Mucosa of descending colon (tissue), 3 donors: ENCODE measurements at regions not wholly inside any gene's neighbourhood (a gene's known extent, or its start where the extent isn't known, plus 50 kb on each side); places are given as distances from the start of the nearest gene placed in this dataset.

Experiments
- ATAC-seq: fragments of 200-7000 bp; cut with Tn5 transposase; one replicate; pipeline ENCODE4 v1.9.1; 2020; ENCODE audit warnings: mild to moderate bottlenecking, moderate library complexity
- DNase-seq, 3 donors: peaks; one replicate each; pipeline ENCODE4 v3.0.0-alpha.2; 2020
- H3K36me3 ChIP-seq: fragments of 200-600 bp; one replicate; pipeline ENCODE4 v1.8.0; 2021; ENCODE audit warnings: low read depth, mild to moderate bottlenecking
- H3K4me1 ChIP-seq: fragments of 200-600 bp; one replicate; pipeline ENCODE4 v1.8.0; 2021; ENCODE audit warnings: low read depth, mild to moderate bottlenecking
- H3K4me3 ChIP-seq: fragments of 200-600 bp; one replicate; pipeline ENCODE4 v1.8.0; 2021; ENCODE audit warnings: mild to moderate bottlenecking
- H3K9me3 ChIP-seq: fragments of 200-600 bp; one replicate; pipeline ENCODE4 v1.8.0; 2021; ENCODE audit warnings: mild to moderate bottlenecking
- intact Hi-C, 2 donors: fragments of 100-400 bp; cut with DNase I in 1 of 2; cut with micrococcal nuclease in 1 of 2; formaldehyde crosslinking; loops; one replicate each; pipeline versions ENCODE4 v1.11.0 to v1.11.1; 2022; cut with DNase I, micrococcal nuclease
- TF ChIP-seq, protein P1 (sequence below): fragments of 200-600 bp; IDR thresholded peaks from one replicate; pipeline ENCODE4 v1.8.0; 2022; ENCODE audit warnings: antibody characterized with exemption, mild to moderate bottlenecking
- donor health status: DM: no; HTN: no; CAD: no; lungs with moderate emphysema.
- donor health status: DM: no; HTN: no; CAD: no.
- donor health status: DM: no; HTN: yes; CAD: no.

DNA sequence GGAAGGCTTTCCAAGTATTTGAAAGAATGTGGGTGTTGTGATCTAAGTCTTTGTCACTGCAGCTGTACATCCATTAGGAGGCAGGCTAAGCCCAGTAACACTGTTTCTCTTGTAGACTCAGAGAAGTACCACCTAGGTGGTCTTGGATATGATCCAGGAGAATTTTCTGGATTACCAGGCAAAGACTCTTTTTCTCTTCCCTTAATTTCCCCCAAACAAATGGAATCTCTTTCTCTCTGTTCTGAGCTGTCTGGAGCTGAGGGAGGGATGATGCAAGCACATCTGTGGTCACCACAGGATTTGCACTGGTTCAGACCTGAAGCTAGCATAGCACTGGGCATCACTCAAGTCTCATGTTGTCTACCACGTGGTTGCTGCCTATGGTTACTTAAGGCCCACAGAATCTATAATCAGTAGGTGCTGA lies 227.6 kb downstream of the NECTIN3 start:
- intact Hi-C loops: no loop called here
- Histone ChIP-seq H3K36me3 (no peaks in the 10 kb centered on the region), H3K4me3 (no peak overlapping the region), H3K4me1 (no peaks in the 10 kb centered on the region), H3K9me3 (no peaks in the 10 kb centered on the region)
- DNase-seq (no peak), ATAC-seq (no peak)
- TF ChIP-seq, protein P1, sequence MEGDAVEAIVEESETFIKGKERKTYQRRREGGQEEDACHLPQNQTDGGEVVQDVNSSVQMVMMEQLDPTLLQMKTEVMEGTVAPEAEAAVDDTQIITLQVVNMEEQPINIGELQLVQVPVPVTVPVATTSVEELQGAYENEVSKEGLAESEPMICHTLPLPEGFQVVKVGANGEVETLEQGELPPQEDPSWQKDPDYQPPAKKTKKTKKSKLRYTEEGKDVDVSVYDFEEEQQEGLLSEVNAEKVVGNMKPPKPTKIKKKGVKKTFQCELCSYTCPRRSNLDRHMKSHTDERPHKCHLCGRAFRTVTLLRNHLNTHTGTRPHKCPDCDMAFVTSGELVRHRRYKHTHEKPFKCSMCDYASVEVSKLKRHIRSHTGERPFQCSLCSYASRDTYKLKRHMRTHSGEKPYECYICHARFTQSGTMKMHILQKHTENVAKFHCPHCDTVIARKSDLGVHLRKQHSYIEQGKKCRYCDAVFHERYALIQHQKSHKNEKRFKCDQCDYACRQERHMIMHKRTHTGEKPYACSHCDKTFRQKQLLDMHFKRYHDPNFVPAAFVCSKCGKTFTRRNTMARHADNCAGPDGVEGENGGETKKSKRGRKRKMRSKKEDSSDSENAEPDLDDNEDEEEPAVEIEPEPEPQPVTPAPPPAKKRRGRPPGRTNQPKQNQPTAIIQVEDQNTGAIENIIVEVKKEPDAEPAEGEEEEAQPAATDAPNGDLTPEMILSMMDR: no peak

DNA sequence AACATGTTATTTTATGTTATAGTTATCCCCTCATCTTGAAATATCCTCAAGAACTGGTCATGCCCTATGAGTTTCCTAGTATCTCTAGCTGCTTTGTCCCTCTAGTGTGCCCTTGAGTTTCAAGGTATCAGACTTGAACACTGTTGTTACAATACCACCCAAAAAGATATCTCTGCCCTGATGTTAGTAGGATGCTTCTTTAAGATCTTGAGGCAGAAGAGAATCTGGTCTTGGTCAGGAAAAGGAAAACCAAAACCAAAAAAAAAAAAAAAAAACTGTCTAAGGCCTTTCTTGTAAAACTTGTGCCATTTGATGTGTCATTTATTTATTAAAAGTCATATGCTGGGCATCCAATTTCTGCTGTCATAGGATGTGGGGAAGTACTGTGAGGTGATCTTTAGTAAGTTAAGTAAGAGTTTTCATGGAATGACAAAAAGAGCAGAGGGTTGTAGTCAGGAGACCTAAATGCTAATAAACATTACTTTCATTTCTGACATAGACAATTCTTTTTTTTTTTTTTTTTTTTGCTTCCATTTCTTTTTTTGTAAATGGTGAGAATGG lies 229.7 kb downstream of the NECTIN3 start:
- ATAC-seq (no peak), DNase-seq (no peak)
- intact Hi-C loops: no loop called here
- Histone ChIP-seq H3K4me1 (no peaks in the 10 kb centered on the region), H3K36me3 (no peaks in the 10 kb centered on the region), H3K9me3 (no peaks in the 10 kb centered on the region), H3K4me3 (no peak overlapping the region)
- TF ChIP-seq, protein P1: no peak

DNA sequence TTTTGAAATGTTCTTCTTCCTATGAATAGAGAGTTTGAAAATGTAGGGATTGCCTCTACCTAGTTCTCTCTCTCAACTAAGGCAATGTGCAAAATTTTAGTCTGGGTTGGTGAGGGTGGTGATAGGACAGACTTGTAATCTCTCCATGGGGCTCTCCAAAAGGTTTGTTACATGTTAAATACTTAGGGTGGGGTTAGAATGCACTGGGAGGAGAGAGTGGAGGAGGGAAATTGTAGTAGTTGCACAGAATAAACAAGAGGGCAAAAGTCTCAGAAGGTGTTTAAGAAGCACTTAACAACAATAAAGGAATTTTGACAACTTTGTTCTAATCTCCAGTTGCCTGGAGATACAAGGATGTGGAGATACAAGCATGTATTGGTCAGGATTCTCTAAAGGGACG lies 230.4 kb downstream of the NECTIN3 start:
- H3K4me3 ChIP-seq: no peak overlapping the region
- DNase-seq (no peak), ATAC-seq (no peak)
- intact Hi-C loops: no loop called here
- no peaks in the 10 kb centered on the region for H3K36me3 ChIP-seq
- TF ChIP-seq, protein P1: no peak
- H3K9me3 ChIP-seq: no peaks in the 10 kb centered on the region
- H3K4me1 ChIP-seq: no peaks in the 10 kb centered on the region

DNA sequence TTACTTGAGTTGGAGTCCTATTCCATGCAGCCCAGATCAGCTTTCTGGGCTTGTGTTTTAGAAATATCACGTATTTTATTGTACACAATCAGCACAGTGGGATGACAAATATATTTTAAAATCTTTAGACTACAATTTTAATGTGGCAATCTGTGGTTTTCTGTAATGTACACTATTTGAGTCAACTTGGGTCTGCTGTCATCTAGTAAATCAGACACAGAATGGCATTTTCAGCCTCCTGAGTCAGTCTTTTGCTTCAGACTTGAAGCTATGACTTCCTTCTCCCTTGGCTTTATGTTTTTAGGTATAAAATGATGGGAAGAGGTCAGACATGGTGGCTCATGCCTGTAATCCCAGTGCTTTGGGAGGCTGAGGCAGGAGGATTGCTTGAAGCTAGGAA lies 232.1 kb downstream of the NECTIN3 start:
- TF ChIP-seq, protein P1: no peak
- no peak for ATAC-seq
- DNase-seq: no peak
- Histone ChIP-seq H3K4me3 (no peak overlapping the region), H3K36me3 (no peaks in the 10 kb centered on the region), H3K4me1 (no peaks in the 10 kb centered on the region), H3K9me3 (no peaks in the 10 kb centered on the region)
- intact Hi-C loops: no loop called here

DNA sequence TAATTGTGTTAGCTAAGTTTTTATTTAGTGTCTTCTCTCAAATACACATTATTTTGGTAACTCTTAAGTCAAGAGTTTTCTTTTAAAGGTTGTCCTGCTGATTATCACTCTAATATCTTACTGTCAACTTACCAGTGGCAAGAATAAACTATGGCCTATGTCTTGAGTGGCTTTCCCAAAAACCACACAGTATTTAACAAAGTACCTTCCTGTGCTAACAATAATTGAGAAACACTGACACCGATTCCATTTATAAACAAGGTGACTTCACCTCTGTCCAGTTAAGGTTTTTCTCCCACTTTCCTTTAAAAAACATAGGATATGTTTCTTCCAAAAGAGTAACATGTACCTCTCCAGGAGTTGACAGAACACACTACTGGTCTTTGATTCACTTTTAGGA lies 234.3 kb upstream of the CD96 start:
- ATAC-seq (no peak), DNase-seq (no peak)
- Histone ChIP-seq H3K4me1 (peaks cover 8% of the 10 kb centered on the region), H3K4me3 (no peak overlapping the region), H3K9me3 (no peaks in the 10 kb centered on the region), H3K36me3 (no peaks in the 10 kb centered on the region)
- intact Hi-C loops: no loop called here
- TF ChIP-seq, protein P1: no peak

DNA sequence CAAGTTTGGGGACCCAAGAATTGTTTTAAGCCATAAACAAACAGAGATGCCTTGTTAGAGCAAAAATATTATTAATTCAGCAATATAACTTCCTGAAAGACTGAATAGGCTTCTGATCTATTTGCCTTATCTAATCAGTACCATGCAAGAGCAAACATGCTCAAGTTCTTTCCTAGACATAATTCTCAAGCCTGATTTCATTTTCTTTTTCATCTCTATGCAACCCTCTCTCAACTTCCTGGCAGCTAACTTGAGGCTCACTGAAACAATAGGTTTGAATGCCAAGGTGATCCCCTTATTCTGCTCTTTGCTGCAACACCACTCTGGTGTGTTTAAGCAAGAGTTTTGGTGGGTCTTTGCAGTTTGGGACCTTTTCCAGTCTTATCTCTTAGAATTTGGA lies 230.9 kb upstream of the CD96 start:
- DNase-seq (no peak), ATAC-seq (peak; percentile 51)
- intact Hi-C loops: no loop called here
- H3K4me3 ChIP-seq: no peak overlapping the region
- TF ChIP-seq, protein P1: no peak
- no peaks in the 10 kb centered on the region for H3K36me3 ChIP-seq
- peaks cover 8% of the 10 kb centered on the region for H3K4me1 ChIP-seq
- H3K9me3 ChIP-seq: no peaks in the 10 kb centered on the region
